Fibroblast of lung (primary cell): ENCODE measurements at regions not wholly inside any gene's neighbourhood (a gene's known extent, or its start where the extent isn't known, plus 50 kb on each side); places are given as distances from the start of the nearest gene placed in this dataset.

Experiments used
- DNase-seq, 2 donors: peaks; one replicate each; pipeline versions ENCODE4 v3.0.0 to v3.0.0-alpha.2; 2010; ENCODE audit warnings: low read depth in 2 of 2
- H2AFZ ChIP-seq: 2 replicates; pipeline ENCODE4 v1.5.1; 2012; ENCODE audit warnings: low read length, control low read depth, inconsistent platforms
- H3K27ac ChIP-seq: 2 replicates; pipeline ENCODE4 v1.5.1; 2011; ENCODE audit warnings: low read length, control low read depth; ENCODE audit not compliant: insufficient read depth
- H3K27me3 ChIP-seq: 2 replicates; pipeline ENCODE4 v1.5.1; 2011; ENCODE audit warnings: mild to moderate bottlenecking, low read length; ENCODE audit not compliant: control insufficient read depth, insufficient read depth
- H3K36me3 ChIP-seq: 2 replicates; pipeline ENCODE4 v1.5.1; 2011; ENCODE audit warnings: low read length; ENCODE audit not compliant: control insufficient read depth, insufficient read depth
- H3K4me1 ChIP-seq: 2 replicates; pipeline ENCODE4 v1.5.1; 2011; ENCODE audit warnings: low read length; ENCODE audit not compliant: control insufficient read depth, insufficient read depth; ENCODE audit errors: extremely low read depth
- H3K4me2 ChIP-seq: 2 replicates; pipeline ENCODE4 v1.5.1; 2011; ENCODE audit warnings: low read length, control low read depth; ENCODE audit not compliant: insufficient read depth; ENCODE audit errors: extremely low read depth
- H3K4me3 ChIP-seq, 4 experiments: fragments of 200-600 bp in 1 of 4; sonication (generic) in 1 of 4; replicated peaks in 1 of 4; 2 replicates each; pipeline ENCODE4 v1.5.1; 2011 to 2016; ENCODE audit warnings: low read length in 4 of 4, low read depth in 3 of 4, mild to moderate bottlenecking in 3 of 4, control low read depth in 2 of 4, inconsistent platforms in 1 of 4, mixed read lengths in 1 of 4; ENCODE audit not compliant: insufficient read depth in 1 of 4; ENCODE audit errors: control extremely low read depth in 1 of 4
- H3K79me2 ChIP-seq: 2 replicates; pipeline ENCODE4 v1.5.1; 2012; ENCODE audit warnings: mild to moderate bottlenecking, low read length, inconsistent platforms; ENCODE audit not compliant: control insufficient read depth, insufficient read depth
- H3K9ac ChIP-seq: 2 replicates; pipeline ENCODE4 v1.5.1; 2011; ENCODE audit warnings: mild to moderate bottlenecking, low read length, control low read depth; ENCODE audit not compliant: insufficient read depth
- H3K9me3 ChIP-seq: 2 replicates; pipeline ENCODE4 v1.5.1; 2012; ENCODE audit warnings: low read depth, low read length; ENCODE audit not compliant: control insufficient read depth, insufficient read depth
- H4K20me1 ChIP-seq: 2 replicates; pipeline ENCODE4 v1.5.1; 2011; ENCODE audit warnings: low read length; ENCODE audit not compliant: control insufficient read depth, insufficient read depth; ENCODE audit errors: extremely low read depth
- EZH2 ChIP-seq: IDR thresholded peaks from 2 replicates; pipeline ENCODE4 v1.5.1; 2012; ENCODE audit warnings: low read length, control low read depth, mild to moderate bottlenecking; ENCODE audit errors: missing control alignments
- TF ChIP-seq, protein P1 (sequence below), 2 donors: IDR thresholded peaks in 1 of 2; conservative IDR thresholded peaks in 1 of 2; 1 replicate in 1 of 2; 2 replicates in 1 of 2; pipeline ENCODE4 v1.5.1; 2011 to 2012; ENCODE audit warnings: low read length in 2 of 2, control low read depth in 1 of 2, inconsistent platforms in 1 of 2, low read depth in 1 of 2, mild to moderate bottlenecking in 1 of 2

DNA sequence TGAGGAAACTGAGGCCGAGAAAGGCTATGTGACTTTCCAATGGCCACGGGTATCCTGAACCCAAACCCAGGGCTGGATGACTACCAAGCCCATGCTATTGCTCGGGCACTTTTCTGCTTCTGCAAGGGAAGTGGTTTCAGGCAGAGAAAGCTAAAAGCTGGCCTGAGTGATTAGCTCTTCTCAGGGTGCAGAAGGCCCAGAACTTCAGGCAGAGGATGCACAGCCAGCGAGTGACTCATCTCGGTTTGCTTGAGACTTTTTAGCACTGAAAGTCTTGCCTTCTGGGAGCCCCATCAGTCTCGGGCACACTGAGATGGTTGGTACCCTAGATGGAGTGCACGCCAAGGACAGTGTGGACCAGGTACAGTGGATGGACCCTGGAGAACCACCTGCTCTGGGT is 129.5 kb upstream of the SDK2 start:
- H3K27ac ChIP-seq: no peak overlapping the region
- peak; percentile 11 to 54 for DNase-seq

DNA sequence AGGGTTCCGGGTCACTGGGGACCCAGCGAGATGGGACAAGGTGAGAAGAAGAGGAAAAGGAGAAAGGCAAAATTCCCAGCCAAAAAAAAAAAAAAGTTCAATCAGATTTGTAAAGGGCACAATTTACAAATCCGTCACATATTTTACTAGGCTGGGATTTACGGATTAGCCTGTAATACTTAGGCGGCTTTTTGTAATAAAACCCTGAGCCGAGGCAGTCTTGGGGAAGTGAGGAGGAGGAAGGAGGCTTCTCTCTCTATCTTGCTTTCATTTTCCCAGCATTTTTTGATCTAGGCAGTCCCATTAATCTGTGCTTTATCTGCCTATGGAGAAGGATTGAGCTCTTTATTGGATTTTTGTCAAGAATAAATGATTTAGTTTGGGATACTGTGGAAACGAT is 130.6 kb upstream of the SDK2 start:
- Histone ChIP-seq H3K79me2 (no peaks in the 10 kb centered on the region), H3K9ac (no peak overlapping the region), H2AFZ (no peak overlapping the region), H3K27ac (no peak overlapping the region), H3K27me3 (peaks cover 4% of the 10 kb centered on the region), H3K4me2 (no peak overlapping the region), H3K9me3 (no peaks in the 10 kb centered on the region), H3K4me3 (no peak overlapping the region), H3K36me3 (no peaks in the 10 kb centered on the region), H3K4me1 (peaks cover 3% of the 10 kb centered on the region), H4K20me1 (no peaks in the 10 kb centered on the region)
- no peak for TF ChIP-seq EZH2
- TF ChIP-seq, protein P1, sequence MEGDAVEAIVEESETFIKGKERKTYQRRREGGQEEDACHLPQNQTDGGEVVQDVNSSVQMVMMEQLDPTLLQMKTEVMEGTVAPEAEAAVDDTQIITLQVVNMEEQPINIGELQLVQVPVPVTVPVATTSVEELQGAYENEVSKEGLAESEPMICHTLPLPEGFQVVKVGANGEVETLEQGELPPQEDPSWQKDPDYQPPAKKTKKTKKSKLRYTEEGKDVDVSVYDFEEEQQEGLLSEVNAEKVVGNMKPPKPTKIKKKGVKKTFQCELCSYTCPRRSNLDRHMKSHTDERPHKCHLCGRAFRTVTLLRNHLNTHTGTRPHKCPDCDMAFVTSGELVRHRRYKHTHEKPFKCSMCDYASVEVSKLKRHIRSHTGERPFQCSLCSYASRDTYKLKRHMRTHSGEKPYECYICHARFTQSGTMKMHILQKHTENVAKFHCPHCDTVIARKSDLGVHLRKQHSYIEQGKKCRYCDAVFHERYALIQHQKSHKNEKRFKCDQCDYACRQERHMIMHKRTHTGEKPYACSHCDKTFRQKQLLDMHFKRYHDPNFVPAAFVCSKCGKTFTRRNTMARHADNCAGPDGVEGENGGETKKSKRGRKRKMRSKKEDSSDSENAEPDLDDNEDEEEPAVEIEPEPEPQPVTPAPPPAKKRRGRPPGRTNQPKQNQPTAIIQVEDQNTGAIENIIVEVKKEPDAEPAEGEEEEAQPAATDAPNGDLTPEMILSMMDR (conservative IDR thresholded peaks at IDR 0.05 in 1 of 2, IDR thresholded peaks at IDR 0.05 in 1 of 2; ENCODE audit: low read depth in 1 of 2, low read length in 2 of 2): no peak
- DNase-seq: no peak

More for the DNA sequence above, 129.5 kb upstream of the SDK2 start:
- H3K9ac ChIP-seq: no peak overlapping the region
- H3K4me3 ChIP-seq: no peak overlapping the region
- no peak for TF ChIP-seq EZH2
- TF ChIP-seq, protein P1 (conservative IDR thresholded peaks at IDR 0.05 in 1 of 2, IDR thresholded peaks at IDR 0.05 in 1 of 2; ENCODE audit: low read depth in 1 of 2, low read length in 2 of 2): no peak
- peaks cover 3% of the 10 kb centered on the region for H3K4me1 ChIP-seq
- no peaks in the 10 kb centered on the region for H3K9me3 ChIP-seq
- no peaks in the 10 kb centered on the region for H4K20me1 ChIP-seq
- no peak overlapping the region for H2AFZ ChIP-seq
- peaks cover 4% of the 10 kb centered on the region for H3K27me3 ChIP-seq
- H3K36me3 ChIP-seq: no peaks in the 10 kb centered on the region
- no peaks in the 10 kb centered on the region for H3K79me2 ChIP-seq
- H3K4me2 ChIP-seq: no peak overlapping the region

DNA sequence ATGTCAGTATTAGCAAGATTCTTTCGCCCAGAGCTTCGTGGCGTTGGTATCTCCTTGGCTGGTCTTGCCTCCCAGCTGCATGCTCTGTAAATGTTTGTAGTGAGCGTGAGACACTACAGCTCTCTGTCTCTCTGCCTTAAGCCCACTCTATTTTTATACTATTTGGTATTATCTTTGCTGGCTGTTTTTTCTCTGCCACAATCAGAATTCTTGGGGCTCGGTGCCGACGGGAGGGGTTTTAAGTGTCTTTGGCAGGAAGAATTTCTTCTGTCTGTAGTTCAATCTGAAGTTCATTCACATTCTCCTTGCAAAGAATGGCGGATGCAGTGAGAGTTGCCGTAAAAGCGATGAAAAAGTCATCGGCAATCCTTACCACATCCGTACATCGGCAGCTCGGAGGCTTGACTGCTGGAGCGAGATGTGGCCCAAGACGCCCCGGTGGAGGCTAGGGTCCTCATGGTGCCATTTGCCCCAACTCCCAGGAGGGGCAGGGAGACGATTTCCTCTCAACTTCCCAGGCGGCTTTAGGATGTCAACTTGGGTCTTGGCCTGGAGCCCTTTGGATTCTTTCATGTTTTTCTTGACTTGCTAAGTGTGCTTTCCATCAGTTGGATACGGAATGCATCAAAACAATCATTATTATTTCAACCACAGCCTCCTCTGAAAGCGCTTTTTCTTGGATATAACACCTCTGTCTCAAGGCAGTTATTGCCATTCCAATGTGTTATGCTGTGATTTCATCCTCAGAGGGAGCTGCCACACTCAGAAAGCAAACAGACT is 132.3 kb upstream of the SDK2 start:
- Histone ChIP-seq H3K4me3 (no peak overlapping the region), H3K4me1 (no peaks in the 10 kb centered on the region), H2AFZ (no peak overlapping the region), H3K27ac (no peak overlapping the region), H3K9ac (no peak overlapping the region), H3K9me3 (no peaks in the 10 kb centered on the region), H3K79me2 (no peaks in the 10 kb centered on the region), H3K36me3 (no peaks in the 10 kb centered on the region), H3K27me3 (peaks cover 4% of the 10 kb centered on the region), H3K4me2 (no peak overlapping the region), H4K20me1 (no peaks in the 10 kb centered on the region)
- no peak for DNase-seq
- TF ChIP-seq, protein P1 (conservative IDR thresholded peaks at IDR 0.05 in 1 of 2, IDR thresholded peaks at IDR 0.05 in 1 of 2; ENCODE audit: low read depth in 1 of 2, low read length in 2 of 2): peak in 1 of 2 donors; percentile 20
- no peak for TF ChIP-seq EZH2
